Stimulated activated CD4-positive, alpha-beta T cell treated with anti-CD3 and anti-CD28 coated beads, Interleukin-2, amount 100 ng/mL, for 48 hours (primary cell): ENCODE measurements at regions not wholly inside any gene's neighbourhood (a gene's known extent, or its start where the extent isn't known, plus 50 kb on each side); places are given as distances from the start of the nearest gene placed in this dataset.

ENCODE experiments used
- DNase-seq, 2 donors: peaks; one replicate each; pipeline ENCODE4 v3.0.0-alpha.2; 2020

DNA sequence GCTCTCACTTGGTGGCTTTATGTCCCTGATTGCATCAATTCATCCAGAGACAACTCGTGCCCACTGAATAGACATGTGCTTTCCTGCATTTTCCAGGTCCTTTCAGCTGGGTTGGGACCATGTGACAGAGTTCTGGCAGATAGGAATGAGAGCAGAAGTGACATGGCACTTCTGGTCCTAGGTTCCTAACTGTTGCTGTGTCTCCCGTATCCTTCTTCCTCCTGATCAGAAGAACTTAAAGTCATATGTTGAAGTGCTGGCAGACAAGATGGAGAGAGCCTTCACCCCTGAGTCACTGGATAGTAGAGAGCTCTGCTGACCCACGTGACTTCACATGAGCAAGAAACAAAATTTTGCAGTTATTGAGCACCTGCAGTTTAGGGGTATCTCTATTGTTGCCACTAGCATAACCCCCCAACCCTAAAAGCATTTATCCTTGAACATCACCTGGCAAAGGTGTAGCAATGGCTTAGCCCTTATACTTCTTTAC is 80.0 kb downstream of the NREP start:
- DNase-seq = no peak

DNA sequence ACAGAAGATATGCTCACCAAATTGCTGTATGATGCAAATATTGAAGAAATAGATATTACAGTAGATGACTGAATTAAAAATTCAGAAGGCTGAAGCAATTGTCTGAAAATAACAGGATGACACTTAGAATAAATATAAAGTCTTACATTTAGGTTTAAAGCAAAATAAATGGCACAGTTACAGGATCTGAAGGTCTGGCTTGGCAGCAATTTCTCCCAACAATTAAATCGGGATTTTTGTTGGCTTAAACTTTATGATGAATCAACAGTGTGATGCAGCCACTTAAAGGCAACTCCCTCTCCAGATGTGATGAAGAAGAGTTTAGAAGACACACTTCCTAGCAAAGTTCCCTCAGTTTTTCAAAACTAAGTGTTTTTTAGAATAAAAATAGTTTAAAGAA is 80.5 kb downstream of the NREP start:
- DNase-seq = no peak

- no peak for DNase-seq
Measured at GRCh38 chr5:111675201-111675934, 81.6 kb downstream of the NREP start.

DNA sequence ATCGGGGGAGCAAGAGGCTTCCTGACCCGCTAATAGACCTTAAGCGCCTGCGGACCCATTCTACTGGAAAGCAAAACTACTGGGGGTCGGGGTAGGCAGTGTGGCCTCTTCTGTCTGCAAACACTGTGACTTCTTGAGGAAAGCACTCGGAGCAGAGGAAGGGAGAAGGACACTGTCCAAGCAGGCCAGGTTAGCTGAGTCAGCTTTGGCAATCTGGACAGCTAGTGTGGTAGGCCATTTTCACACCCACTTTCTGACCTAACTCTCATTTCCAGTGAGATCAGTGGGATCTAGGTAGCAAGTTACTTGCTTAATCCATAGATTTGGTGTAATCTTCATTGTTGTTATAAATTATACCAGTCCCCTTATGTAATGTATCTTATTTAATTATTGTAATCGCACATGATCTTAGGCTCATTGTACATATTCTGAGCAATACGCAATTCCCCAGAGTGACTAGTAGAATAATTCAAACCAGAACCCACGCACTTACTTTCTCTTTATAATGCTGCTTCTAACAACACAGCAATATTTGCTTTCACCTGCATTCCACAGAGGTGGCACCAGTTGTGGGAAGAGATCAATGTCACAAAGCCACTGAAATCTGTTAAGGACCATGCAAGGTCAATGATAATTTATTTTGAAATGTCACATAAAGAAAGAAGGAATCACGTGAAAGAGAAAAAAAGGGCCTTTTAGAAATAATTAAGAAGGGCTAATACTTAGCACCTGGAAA is 82.9 kb downstream of the NREP start:
- no peak for DNase-seq

DNA sequence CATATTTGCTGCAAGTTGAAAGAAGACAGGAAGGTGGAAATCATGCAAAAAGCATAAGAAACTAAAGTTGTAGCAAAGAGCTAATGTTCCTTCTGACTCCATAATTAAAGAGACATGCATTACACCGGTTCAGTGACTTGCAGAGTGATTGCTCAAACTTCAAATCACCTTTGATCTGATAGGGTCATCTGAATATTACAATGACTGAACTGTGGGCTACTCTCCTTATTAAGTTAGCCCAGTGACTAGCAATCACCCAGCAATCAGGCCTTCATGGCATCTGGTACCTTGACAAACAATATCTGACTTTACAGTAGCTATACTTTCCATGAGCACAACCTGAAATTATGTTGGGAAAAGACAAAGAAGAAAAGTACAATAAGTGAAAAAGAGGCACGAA is 84.9 kb downstream of the NREP start:
- no peak for DNase-seq

GRCh38 chr5:111670826-111671492 is 86.0 kb downstream of the NREP start:
- no peak for DNase-seq

- DNase-seq = no peak
Measured at GRCh38 chr5:111668477-111669414, 88.2 kb downstream of the NREP start.

GRCh38 chr5:111667128-111667736 is 89.8 kb downstream of the NREP start:
- no peak for DNase-seq

GRCh38 chr5:111656580-111656979 is 100.4 kb downstream of the NREP start:
- DNase-seq = no peak

GRCh38 chr5:111655169-111655924 is 101.6 kb downstream of the NREP start:
- no peak for DNase-seq

DNA sequence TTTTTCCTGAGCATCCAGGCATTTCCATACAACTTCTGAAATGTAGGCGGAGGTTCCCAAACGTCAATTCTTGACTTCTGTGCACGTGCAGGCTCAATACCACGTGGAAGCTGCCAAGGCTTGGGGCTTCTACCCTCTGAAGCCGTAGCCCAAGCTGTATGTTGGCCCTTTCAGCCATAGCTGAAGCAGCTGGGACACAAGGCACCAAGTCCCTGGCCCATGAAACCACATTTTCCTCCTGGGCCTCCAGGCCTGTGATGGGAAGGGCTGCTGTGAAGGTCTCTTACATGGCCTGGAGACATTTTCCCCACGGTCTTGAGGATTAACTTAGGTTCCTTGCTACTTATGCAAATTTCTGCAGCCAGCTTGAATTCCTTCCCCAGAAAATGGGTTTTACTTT is 103.6 kb downstream of the NREP start:
- DNase-seq = no peak

GRCh38 chr5:111649516-111649915 is 107.5 kb downstream of the NREP start:
- no peak for DNase-seq

- DNase-seq = no peak
Measured at GRCh38 chr5:111645303-111645838, 111.6 kb downstream of the NREP start.

- no peak for DNase-seq
Measured at GRCh38 chr5:111643499-111643898, 113.5 kb downstream of the NREP start.

DNA sequence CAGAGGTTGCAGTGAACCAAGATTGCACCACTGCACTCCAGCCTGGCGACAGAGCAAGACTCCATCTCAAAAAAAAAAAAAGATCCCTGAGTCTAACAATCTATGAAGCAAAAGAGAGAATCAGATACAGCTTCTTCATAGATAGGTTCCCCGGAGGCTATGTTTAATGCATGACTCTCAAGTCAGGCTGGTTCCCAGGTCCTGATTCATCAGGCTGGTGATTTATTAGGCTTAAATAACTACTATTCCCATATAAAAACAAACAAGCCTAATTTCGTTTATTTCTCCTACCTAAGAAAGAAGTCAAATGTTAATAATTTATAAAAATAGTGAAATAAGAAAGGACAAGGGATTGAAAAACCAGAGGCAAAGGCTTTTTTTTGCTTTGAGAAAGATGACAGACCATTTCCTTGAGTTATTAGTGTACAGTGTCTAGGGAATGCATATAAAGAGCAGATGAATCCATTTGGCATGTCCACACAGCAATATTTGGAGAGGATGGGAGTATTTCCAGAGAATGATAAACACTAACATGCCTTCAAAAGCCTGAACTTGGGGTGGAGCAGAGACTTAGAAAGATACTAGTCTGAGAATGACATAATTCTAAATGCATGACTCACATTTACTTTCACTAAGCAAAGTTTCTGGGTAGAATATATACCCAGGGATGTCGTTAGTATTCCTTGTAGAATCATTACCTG is 115.3 kb downstream of the NREP start:
- DNase-seq = no peak

DNA sequence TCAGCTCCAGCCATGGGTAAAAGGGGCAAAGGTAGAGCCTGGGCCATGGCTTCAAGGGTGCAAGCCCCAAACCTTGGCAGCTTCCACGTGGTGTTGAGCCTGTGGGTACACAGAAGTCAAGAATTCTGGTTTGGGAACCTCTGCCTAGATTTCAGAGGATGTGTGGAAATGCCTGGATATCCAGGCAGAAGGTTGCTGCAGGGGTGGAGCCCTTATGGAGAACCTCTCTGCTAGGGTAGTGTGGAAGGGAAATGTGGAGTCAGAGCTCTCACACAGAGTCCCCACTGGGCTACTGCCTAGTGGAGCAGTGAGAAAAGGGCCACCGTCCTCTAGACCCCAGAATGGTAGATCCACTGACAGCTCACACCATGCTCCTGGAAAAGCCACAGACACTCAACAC is 117.1 kb downstream of the NREP start:
- DNase-seq = no peak

GRCh38 chr5:111636736-111637135 is 120.3 kb downstream of the NREP start:
- DNase-seq = no peak

DNA sequence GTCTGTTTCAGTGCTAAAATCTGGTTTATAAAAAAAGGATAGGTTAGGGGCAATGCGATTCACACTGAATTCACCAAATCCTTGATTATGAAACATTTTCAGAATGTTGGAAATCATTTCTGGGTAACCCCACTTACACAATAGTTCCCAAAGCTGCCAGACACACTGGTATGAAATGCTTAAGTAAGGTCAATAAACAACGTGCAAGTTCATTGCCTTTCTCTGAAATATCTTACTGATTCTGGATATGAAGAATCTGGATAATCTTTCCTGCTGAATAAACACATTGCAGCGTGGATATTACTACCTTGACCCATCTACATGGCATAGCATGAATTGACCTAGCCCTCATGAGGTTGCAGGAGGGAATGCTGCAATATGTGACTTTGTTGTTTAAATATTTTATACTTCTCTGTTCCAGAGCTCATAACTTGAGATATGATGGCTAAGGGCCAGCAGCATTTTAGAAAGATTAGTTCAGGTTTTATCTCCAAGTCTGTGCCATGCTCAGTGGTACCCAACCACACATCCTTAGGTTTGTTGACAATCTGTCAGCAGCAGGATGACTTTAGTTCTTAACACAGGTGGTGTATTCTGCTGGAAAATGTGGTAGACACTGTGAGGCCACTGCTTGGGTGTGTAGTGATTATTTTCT is 121.0 kb downstream of the NREP start:
- DNase-seq = no peak

DNA sequence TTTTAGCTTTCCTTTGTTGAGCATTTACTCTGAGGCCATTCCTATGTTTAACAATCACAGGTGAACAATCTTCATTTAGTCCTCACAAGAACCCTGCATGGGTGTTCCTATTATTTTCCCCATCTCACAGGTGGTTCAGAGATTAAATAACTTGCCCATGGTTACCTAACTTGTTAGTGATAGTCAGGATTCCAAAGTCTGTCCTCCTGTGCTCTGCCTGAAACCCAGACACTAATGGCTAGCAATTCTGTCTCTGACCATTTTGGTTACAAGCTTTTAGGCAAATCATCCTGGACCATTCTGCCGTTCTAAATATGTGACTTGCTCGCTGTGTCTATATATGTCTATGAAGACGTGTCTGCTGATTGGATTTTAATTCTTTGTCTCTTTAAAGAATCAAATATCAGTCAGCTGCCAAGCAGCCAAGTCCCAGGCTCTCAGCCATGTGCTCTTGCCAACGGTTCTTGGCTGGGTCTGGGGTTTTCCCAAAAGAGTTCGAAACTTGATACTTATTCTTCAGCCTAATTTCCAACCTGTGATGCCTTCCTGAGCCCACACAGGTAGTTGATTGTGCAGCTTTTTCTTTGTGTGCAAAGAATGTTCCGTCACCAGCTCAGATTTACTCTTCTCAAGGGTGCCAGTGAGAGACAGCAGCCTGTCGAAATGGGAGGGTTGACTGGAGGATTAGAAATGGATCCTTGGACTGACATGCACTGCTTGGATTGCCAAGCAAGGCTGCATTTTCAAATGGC is 121.7 kb downstream of the NREP start:
- no peak for DNase-seq
